ENCODE measurements at regions not wholly inside any gene's neighbourhood (a gene's known extent, or its start where the extent isn't known, plus 50 kb on each side); places are given as distances from the start of the nearest gene placed in this dataset.

DNA sequence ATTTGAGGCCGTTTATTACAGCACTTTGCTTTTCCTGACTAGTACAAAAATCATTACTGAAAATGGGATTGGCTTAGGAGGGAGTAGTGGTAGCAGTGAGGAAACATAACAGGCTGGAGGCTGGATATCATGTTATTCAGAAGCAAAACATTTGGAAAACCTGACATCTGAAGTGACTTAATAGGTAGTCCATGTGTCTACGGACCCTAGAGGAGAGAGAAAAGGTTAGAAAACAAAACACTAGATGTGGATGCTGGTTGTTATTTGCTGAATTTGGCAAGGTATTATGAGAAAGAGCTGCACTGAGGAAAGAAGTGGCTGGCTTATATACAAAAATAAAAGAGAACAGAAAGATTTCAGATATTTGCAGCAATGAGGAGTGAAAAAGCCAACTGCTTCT, 139.9 kb downstream of the MEX3B start:
- no peak for TF ChIP-seq EZH2 (IDR thresholded peaks at IDR 0.05; ENCODE audit: borderline replicate concordance)
- TF ChIP-seq, protein P1, sequence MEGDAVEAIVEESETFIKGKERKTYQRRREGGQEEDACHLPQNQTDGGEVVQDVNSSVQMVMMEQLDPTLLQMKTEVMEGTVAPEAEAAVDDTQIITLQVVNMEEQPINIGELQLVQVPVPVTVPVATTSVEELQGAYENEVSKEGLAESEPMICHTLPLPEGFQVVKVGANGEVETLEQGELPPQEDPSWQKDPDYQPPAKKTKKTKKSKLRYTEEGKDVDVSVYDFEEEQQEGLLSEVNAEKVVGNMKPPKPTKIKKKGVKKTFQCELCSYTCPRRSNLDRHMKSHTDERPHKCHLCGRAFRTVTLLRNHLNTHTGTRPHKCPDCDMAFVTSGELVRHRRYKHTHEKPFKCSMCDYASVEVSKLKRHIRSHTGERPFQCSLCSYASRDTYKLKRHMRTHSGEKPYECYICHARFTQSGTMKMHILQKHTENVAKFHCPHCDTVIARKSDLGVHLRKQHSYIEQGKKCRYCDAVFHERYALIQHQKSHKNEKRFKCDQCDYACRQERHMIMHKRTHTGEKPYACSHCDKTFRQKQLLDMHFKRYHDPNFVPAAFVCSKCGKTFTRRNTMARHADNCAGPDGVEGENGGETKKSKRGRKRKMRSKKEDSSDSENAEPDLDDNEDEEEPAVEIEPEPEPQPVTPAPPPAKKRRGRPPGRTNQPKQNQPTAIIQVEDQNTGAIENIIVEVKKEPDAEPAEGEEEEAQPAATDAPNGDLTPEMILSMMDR (IDR thresholded peaks at IDR 0.05; ENCODE audit: poor library complexity): no peak
- TF ChIP-seq EZH2phosphoT487 (IDR thresholded peaks at IDR 0.05; ENCODE audit: low read depth, severe bottlenecking, unreplicated experiment): no peak

Measured in hepatocyte (in vitro differentiated cells).